GM18867 (cell line): ENCODE measurements at regions not wholly inside any gene's neighbourhood (a gene's known extent, or its start where the extent isn't known, plus 50 kb on each side); places are given as distances from the start of the nearest gene placed in this dataset.
"Not testable (repeated sequence)": the region's sequence is repeated elsewhere in the genome, so short reads cannot be mapped to it uniquely, and the experiment has no call there.

ENCODE experiments used
- ATAC-seq: cut with Tn5 transposase; IDR thresholded peaks from one replicate; pipeline ENCODE4 v1.9.1; 2021; ENCODE audit warnings: mild to moderate bottlenecking, moderate library complexity; ENCODE audit not compliant: unreplicated experiment

DNA sequence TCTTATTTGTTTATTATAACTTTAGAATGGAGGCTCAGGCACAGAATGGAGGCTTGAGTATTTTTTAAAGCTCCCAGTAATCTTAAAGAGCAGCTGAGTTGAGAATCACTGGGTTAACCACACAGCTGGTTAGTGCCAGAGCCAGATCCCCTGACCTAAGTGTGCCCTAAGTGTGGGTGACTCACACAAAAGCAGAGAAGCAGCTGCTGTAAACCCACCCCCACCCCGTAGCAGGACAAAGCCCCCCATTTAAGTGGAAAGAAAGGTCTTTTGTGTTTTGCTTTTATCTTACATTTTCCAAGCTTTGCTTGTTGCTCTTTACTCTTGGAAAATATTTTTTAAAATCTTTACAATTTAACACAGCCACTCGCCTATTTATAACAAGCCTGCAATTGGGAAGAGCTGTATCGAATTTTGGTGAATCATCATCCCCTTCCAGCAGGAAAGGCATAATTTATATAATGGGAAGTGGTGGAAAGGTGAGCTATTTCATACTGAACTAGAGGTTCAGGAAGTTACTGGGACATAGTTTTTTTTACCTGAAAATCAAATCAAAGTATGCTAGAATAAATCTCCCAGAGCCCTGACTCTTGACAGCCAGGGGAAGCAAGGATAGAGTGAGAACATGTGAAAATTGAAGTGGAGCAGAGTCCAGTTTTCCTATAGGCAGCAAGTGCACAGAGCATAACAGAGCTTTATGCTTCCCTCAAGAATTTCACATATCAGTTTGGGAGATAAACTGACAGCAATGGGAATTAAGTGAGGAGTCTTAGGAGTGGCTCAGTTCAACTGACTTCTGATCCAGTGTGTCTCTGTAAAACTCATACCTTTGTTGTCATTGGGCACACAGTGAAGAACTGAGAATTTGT lies 405.7 kb downstream of the AASDHPPT start:
- no peak for ATAC-seq

DNA sequence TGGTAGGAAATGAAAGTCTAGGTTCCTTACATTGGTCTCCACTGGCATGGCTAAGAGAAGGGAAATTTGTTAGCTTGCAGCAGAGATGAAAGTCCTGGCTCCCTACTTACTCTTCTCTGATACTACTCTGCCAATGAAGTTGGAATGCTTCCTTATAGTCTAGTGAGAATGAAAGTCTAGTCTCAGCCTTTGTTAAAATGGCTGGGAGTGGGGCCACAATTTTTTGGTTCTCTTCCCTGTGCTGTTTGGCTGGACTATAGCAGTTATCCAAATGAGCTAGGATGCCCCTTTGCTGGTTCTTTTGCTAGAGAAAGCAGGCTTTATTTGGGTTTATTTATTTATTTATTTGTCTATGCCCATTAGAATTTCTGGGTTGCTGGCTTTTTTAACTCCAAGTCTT lies 414.3 kb downstream of the AASDHPPT start:
- no peak for ATAC-seq

DNA sequence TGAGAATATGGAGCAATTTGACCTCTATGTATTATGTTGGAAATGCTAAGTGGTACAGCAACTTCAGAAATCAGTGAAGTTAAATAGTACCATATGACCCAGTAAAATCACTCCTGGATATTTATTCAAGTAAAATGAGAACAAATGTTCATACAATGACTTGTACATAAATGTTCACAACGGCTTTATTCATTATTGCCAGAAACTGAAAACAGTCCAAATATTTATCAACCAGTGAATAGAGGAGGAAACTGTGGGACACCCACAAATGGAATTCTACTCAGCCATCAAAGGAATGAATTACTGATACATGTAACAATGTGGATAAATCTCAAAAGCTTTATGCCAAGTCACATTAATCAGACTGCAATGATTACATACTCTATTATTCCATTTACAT lies 416.3 kb downstream of the AASDHPPT start:
- ATAC-seq, result no peak

DNA sequence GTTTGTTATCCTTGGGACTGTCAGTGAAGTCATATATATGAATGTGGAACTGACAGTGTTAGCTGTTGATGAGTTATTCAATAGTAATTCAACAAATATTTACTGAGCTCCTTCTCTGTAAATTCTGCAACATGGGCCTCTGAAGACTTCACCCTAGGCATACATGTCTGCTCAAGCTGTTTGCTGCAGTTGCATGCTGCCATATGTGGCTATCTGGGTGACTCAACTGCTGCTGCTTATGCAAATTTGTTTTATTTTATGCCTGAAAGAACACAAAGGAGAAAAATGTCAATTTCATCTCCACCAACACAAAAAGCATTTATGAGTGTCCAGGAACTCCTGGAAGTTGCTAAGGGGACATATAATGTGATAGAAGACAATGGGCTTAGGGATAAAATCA lies 417.6 kb downstream of the AASDHPPT start:
- ATAC-seq, result no peak

DNA sequence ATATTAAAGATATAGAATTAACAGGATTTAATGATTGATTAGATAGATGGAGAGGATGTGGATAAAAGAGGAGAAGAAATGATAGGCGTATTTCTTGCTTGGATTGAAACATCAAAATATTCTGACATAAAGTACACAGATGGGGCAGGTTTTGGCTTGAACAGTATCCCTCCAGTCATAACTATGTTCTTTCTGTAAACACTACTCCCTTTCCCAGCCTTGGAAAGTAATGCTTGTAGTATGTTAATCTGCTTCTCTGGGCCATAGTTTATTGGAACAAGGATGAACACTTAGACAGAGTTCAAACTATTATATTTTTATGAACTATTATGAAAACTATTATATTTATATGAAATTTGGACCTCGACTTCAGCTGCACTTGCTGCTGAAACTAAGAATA lies 419.2 kb downstream of the AASDHPPT start:
- ATAC-seq, result no peak

DNA sequence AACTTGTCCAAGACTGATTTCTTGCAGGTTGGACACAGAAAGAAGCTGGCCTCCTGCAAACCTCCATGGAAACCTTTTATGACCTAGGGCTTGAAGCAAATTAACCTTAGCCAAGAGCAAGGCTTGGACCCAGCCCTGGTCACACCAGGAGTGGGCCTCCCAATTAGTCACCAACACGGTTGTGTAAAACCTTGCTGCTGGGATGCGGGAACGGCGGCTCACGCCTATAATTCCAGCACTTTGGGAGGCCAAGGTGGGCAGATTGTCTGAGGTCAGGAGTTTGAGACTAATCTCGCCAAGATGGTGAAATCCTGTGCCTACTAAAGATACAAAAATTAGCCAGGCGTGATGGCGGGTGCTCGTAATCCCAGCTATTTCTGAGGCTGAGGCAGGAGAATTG lies 419.9 kb downstream of the AASDHPPT start:
- no peak for ATAC-seq

DNA sequence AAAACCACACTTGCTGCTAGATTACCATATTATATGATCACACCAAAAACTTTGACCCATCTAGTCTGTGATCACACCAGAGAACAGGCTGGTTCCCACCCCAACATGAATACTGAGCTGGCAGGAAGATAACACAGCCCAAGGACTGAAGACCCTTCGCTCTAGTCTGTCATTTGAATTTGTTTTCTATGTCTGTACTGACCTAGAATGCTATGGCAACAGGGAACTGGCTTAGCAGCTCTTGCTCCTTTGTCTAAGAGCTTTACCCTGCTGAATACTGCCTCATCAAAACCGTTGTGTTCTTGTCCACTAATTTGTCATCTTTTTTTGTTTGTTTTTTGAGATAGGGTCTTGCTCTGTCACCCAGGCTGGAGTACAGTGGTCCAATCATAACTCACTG lies 420.4 kb downstream of the AASDHPPT start:
- ATAC-seq, result no peak

DNA sequence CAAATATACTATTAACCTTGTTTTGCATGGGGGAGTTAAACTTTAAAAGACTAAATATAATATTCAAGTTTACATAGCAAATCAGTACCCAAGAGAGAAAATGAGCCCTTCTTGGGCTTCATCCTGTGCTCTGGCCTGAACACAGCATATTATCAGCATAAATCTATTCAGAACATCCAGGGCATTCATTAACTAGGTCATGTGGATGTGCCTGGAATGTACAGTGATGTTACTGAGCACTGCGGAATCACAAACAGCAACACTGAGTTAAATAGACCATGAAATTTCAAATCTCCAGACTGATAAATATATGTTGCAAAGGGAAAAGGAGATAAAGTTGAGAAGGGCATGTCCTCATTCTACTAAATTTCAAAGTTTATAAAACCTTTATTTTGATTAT lies 426.4 kb downstream of the AASDHPPT start:
- no peak for ATAC-seq

DNA sequence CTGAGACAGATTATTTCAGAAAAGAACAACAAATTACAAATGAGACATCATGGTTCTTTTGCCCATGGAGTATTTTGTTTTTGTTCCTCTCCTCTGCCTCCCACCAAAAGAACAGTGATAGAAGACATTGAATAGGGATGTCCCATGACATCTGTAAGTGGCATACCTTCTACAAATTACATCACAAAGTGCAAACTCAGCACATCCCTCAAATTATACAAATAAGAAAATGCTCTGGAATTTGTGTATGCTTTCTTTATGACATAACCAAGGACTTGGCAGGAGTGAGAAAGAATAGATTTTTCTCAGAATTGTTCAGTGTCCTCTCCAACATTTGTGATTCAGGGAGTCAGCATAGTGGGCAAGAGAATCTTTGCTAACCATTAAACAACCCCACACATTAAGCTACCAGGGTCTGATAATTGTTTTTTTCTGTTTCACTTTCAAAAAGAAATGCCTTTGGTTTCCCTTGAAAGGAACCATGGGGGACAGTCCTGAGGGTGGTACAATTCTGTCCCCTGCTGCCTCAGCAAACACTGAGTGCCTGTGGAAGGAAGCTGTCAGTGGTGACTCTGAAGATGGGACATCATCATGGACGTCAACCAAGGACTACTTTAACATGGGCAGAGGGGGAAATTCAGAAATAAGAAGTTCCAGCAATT lies 430.3 kb downstream of the AASDHPPT start:
- no peak for ATAC-seq

DNA sequence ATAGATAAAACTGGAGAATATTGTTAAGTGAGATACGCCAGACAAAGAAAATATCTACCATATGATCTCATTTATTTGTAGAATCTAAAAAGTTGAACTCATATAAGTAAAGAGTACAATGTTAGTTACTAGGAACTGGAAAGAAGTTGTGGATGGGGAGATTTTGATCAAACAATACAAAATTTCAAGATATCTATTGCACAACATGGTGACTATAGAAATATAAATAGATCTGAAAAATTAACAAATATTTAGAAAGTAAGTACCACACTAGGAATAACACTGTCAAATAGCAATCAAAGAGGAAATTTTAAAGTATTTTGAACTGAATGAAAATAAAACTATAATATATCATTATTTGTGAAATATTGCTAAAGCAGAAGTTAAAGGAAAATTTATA lies 437.2 kb downstream of the AASDHPPT start:
- ATAC-seq, result no peak

DNA sequence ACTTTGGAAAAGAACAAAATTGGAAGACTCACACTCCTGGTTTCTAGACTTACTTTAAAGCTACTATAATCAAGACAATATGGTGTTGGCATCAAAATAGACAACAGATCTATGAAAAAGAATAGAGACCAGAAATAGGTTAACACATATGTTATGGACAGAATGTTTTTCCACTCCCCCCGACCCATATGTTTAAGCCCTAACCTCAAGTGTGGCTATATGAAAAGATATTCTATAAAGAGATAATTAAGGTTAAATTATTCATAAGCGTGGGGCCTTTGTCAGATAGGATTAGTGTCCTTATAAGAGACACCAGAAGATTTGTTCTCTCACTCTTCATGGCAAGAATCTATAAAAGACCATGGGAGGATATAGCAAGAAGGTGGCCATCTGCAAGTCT lies 440.0 kb downstream of the AASDHPPT start:
- ATAC-seq, result no peak

DNA sequence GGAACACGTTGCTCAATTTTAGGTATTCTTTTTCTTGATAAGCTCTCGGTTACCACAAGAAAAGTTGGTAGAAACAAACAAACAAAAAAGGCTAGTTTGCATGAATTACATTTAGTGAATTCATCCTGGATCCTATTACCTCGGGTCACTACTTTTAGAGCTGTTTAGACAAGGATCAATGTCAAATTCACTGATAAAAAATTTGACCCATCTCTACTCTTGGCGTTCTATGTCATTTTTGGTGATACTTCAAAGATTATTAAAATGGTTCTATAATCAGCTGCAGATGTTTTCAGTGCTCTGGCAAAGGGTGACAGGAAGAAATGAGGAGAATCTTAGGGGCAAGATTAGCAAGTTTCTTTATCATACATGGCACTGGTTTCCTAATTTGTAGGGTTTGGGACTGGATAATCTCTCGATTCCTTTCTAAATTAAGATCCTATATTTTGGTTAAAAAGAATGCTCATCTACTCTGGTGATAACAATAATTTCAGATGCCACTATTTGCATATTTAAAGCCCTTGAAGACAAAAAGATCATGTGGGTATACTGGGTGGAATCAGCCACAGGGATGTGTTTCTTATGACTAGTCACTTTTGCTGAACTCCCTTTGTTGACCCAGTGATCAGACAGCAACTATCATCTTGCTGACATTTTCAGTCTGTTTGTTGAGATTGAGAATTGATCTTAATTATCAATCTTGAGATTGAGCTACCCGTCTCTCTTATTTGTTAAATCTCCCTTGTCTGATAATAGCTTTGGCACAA lies 442.9 kb downstream of the AASDHPPT start:
- no peak for ATAC-seq

DNA sequence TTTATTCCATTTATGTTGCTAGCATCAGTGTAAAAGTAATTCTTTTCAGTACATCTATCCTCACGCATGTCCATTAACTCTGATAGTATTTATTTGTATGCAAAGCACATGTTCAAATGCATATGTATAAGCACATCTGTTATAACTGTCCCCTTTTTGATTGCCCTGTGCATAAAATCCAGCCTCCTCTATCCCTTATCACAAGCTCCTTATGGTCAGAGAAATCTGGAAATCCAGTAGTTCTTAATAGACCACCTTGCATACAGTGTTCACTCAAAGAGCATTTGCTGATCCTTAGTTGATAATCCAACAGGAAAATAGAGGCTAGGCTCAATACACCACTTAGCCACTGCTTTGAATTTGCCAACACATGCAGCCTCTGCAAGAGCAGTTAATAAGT lies 443.5 kb downstream of the AASDHPPT start:
- no peak for ATAC-seq

DNA sequence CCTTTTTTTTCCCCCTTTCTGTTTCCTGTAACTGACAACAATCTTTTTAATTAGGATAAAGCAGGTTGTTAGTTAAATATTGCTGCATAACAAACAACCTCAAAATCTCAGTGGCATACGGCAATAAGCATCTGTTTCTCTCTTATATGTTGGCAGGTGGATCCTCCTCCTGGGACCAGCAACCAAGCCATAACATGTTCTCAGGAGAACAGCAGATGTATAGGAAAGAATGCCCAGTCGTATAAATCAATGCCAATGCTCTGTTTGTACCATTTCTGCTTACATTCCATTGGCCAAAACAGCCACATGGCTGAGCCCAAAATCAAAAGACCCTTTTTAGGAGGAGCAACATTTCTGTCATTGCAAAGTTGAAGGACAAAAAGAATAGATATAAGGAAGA lies 445.7 kb downstream of the AASDHPPT start:
- no peak for ATAC-seq

DNA sequence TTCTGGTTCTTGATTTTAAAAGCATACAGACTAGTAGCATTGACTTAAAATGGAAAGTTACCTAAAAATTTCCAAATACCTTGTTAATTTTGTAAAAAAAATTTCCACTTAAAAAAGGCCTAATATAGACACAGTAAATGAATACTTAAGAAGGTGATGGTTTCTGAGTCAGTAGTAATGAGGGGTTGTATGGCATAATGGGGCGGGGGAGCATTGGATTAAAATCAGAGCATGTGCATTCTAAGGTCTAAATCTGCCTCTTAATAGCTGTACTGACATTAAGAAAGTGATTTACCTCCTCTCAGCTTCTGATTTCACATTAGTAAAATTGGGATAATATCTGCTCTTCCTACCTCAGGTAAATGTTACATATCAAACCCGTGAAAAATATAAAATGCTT lies 446.5 kb downstream of the AASDHPPT start:
- no peak for ATAC-seq

DNA sequence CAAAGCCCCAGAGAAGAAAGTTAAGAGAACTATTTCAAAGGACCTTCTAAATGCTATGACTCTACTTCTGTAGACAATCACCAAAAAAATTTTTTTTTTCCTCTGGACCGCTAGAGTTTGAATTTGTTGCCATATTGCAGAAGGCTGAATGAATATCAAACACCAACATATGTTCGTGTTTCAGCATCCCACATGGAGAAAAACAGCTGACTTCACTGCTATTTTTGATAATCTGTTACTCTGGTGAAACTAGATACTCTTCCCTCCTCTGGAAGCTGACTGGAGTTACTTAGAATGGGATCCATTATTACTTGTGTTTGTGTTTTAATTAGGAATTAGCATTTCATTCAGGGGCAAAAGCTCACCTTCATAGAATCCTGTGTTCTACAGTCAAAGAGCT lies 447.0 kb downstream of the AASDHPPT start:
- ATAC-seq, result no peak

DNA sequence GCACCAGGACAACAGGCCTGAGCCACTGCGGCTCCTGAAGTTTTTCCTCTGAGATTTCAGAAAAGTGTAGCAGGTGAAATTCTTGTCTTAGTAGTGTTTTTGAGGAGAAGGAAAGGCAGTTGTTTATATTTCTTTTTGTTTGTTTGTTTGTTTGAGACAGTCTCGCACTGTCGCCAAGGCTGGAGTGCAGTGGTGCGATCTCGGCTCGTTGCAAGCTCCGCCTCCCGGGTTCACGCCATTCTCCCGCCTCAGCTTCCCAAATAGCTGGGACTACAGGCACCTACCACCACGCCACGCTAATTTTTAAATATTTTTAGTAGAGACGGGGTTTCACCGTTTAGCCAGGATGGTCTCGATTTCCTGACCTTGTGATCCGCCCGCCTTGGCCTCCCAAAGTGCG lies 454.2 kb downstream of the AASDHPPT start:
- ATAC-seq, result not testable (repeated sequence)

DNA sequence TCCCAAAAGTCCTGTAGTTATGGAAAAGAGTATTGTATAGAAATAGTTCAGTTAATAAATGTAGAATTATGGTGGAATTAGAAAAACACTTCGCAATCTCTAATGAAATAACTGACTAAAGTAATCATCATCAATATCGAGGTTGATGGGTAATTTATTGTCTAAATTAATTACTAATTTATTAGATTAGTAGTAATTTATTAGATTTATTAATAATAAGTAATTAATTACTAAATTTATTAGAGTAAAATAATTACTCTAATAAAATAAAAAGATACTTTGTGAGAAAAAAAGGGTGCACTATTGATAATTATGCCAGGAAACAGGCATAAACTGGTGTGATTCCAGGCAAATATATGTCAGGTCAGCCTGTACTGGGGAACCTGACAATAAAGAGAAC lies 455.6 kb downstream of the AASDHPPT start:
- no peak for ATAC-seq

DNA sequence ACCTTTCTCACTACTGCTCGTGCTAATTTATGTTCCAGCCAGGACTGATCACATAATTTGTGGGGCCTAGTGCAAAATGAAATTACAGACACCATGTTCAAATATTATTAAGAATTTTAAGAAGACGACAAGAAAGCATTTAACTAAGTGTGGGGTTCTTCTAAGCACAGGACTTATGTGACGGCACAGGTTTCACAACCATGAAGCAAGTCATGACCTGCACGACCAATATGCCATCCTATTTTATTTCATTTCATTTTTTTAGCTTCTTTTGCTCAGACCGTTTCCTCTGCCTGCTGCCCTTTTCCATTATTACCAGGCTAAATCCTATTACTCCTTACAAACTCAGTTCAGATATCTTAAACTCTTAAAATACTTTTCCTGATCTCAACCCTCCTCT lies 462.5 kb downstream of the AASDHPPT start:
- no peak for ATAC-seq

DNA sequence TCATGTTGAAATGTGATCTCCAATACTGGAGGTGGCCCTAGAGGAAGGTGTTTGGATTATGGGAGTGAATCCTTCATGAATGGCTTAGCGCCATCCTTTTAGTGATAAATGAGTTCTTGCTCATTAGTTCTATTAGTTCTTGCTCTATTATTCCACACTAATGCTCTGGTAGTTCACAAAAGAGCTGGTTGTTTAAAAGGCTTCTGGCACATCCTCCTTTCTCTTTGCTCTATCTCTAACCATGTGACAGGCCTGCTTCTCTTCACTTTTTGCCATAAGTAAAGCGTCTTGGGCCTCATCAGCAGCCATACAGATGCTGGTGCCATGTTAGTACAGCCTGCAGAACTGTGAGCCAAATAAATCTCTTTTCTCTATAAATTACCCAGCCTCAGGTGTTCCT lies 469.9 kb downstream of the GUCY1A2 start:
- ATAC-seq, result no peak

DNA sequence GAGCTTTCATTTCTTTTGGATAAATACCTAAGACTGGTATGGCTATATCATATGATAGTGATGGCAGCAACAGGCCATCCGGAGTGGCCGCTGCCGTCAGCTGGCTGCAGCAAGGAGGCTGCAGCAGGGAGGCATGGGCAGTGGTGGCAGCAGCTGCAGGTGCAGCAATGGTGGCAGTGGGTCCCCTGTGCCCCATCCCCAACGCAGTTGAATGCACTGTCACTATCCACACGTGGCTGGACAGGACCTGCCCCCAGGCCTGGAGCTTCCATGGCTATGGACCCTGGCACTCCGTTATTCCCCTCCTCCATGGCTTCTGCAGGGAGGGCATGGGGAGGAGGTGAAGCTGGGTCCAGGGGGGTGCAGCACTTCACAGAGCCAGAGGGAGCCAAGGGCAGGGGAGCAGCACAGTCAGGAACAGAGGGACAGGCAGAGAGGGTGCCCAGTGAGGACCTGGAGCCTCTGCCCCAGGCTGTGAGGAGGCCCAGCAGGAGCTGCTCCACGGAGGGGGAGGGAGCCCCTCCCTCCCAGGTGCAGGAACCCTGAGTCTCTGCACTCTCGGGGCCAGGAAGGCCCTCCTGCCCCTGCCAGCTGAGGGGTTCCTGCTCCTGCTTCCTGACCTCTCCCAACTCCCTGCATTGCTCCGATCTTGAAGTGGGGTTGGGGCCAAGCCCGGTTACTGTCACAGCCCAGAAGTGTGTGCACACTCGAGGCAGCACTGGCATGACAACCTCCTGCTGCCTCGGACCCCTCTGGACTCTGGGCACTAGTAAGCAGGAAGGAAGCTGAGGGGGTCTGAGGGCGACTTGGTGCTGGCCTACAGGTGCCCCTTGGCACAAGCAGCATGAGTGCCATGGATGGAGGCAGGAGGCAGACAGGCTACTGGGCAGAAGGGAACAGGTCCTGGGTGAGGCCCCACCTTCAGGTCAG lies 466.3 kb downstream of the GUCY1A2 start:
- ATAC-seq, result no peak
